ENCODE measurements at regions not wholly inside any gene's neighbourhood (a gene's known extent, or its start where the extent isn't known, plus 50 kb on each side); places are given as distances from the start of the nearest gene placed in this dataset.

- TF ChIP-seq CTCF (IDR thresholded peaks at IDR 0.05), result no peak
- no peak for TF ChIP-seq POLR2A (IDR thresholded peaks at IDR 0.05)
These were observed 122.4 kb upstream of the SLC34A2 start for GRCh38 chr4:25533256-25533655.
